Mesenchymal stem cell (in vitro differentiated cells and primary cell): ENCODE measurements at regions not wholly inside any gene's neighbourhood (a gene's known extent, or its start where the extent isn't known, plus 50 kb on each side); places are given as distances from the start of the nearest gene placed in this dataset.

ENCODE experiments used
- DNase-seq: peaks from one replicate; pipeline ENCODE4 v3.0.0-alpha.2; 2013
- H2AFZ ChIP-seq: one replicate; pipeline ENCODE4 v1.6.1; 2013; ENCODE audit warnings: low read depth, mild to moderate bottlenecking, control low read depth, inconsistent platforms, low read length, moderate library complexity
- H2AK5ac ChIP-seq: 2 replicates; pipeline ENCODE4 v1.6.1; 2013; ENCODE audit warnings: low read length, moderate library complexity, mild to moderate bottlenecking, inconsistent platforms; ENCODE audit not compliant: severe bottlenecking
- H2BK120ac ChIP-seq: one replicate; pipeline ENCODE4 v1.6.1; 2013; ENCODE audit warnings: low read depth, mild to moderate bottlenecking, inconsistent platforms, low read length, moderate library complexity
- H2BK12ac ChIP-seq, 2 experiments: one replicate each; pipeline ENCODE4 v1.6.1; 2013; ENCODE audit warnings: inconsistent platforms in 2 of 2, low read length in 2 of 2, mild to moderate bottlenecking in 2 of 2, moderate library complexity in 2 of 2, control low read depth in 1 of 2
- H2BK15ac ChIP-seq: one replicate; pipeline ENCODE4 v1.6.1; 2013; ENCODE audit warnings: mild to moderate bottlenecking, low read depth, inconsistent platforms; ENCODE audit not compliant: poor library complexity, severe bottlenecking
- H2BK5ac ChIP-seq: 2 replicates; pipeline ENCODE4 v1.6.1; 2013; ENCODE audit warnings: low read depth, mild to moderate bottlenecking, low read length, control low read depth, inconsistent platforms; ENCODE audit not compliant: poor library complexity, severe bottlenecking
- H3K14ac ChIP-seq, 2 experiments: one replicate each; pipeline ENCODE4 v1.6.1; 2013; ENCODE audit warnings: inconsistent platforms in 2 of 2, low read length in 2 of 2, control low read depth in 1 of 2, mild to moderate bottlenecking in 1 of 2, moderate library complexity in 1 of 2
- H3K18ac ChIP-seq, 2 experiments: one replicate each; pipeline ENCODE4 v1.6.1; 2013; ENCODE audit warnings: inconsistent platforms in 2 of 2, low read length in 2 of 2, control low read depth in 1 of 2, low read depth in 1 of 2, mild to moderate bottlenecking in 1 of 2
- H3K23ac ChIP-seq, 2 experiments: one replicate each; pipeline ENCODE4 v1.6.1; 2013; ENCODE audit warnings: inconsistent platforms in 2 of 2, low read length in 2 of 2, mild to moderate bottlenecking in 2 of 2, moderate library complexity in 2 of 2, control low read depth in 1 of 2
- H3K27ac ChIP-seq: 2 replicates; pipeline ENCODE4 v1.5.1; 2013; ENCODE audit warnings: mild to moderate bottlenecking, moderate library complexity, low read length, control low read depth, inconsistent platforms; ENCODE audit not compliant: poor library complexity, severe bottlenecking
- H3K27me3 ChIP-seq, 2 experiments: 2 replicates each; pipeline versions ENCODE4 v1.6.1 to v1.7.0; 2013; ENCODE audit warnings: low read length in 2 of 2, mild to moderate bottlenecking in 2 of 2, moderate library complexity in 2 of 2, control low read depth in 1 of 2, inconsistent platforms in 1 of 2; ENCODE audit not compliant: control insufficient read depth in 1 of 2, insufficient read depth in 1 of 2
- H3K36me3 ChIP-seq, 2 experiments: 2 replicates each; pipeline versions ENCODE4 v1.6.1 to v1.7.0; 2013; ENCODE audit warnings: low read length in 2 of 2, control low read depth in 1 of 2, inconsistent platforms in 1 of 2, low read depth in 1 of 2, mild to moderate bottlenecking in 1 of 2; ENCODE audit not compliant: insufficient read depth in 2 of 2, control insufficient read depth in 1 of 2
- H3K4ac ChIP-seq, 2 experiments: one replicate each; pipeline ENCODE4 v1.6.1; 2013; ENCODE audit warnings: inconsistent platforms in 2 of 2, low read length in 2 of 2, mild to moderate bottlenecking in 2 of 2, moderate library complexity in 2 of 2, control low read depth in 1 of 2, low read depth in 1 of 2
- H3K4me1 ChIP-seq: 2 replicates; pipeline ENCODE4 v1.6.1; 2013; ENCODE audit warnings: low read depth, low read length, control low read depth; ENCODE audit not compliant: control insufficient read depth, insufficient read depth
- H3K4me2 ChIP-seq: 2 replicates; pipeline ENCODE4 v1.6.1; 2013; ENCODE audit warnings: low read length, mild to moderate bottlenecking, inconsistent platforms; ENCODE audit not compliant: poor library complexity, severe bottlenecking
- H3K4me3 ChIP-seq, 2 experiments: 2 replicates each; pipeline versions ENCODE4 v1.5.1 to v1.7.0; 2013; ENCODE audit warnings: low read length in 2 of 2, mild to moderate bottlenecking in 2 of 2, control low read depth in 1 of 2, low read depth in 1 of 2; ENCODE audit not compliant: insufficient read depth in 1 of 2
- H3K79me1 ChIP-seq: replicated peaks from 2 replicates; pipeline ENCODE4 v1.6.1; 2013; ENCODE audit warnings: mild to moderate bottlenecking, control low read depth, low read length, inconsistent platforms; ENCODE audit not compliant: poor library complexity, severe bottlenecking
- H3K9ac ChIP-seq: 2 replicates; pipeline ENCODE4 v1.7.0; 2013; ENCODE audit warnings: mild to moderate bottlenecking, low read length, moderate library complexity
- H3K9me3 ChIP-seq: 2 replicates; pipeline ENCODE4 v1.7.0; 2013; ENCODE audit warnings: mild to moderate bottlenecking, low read length; ENCODE audit not compliant: control insufficient read depth
- H4K8ac ChIP-seq: one replicate; pipeline ENCODE4 v1.6.1; 2013; ENCODE audit warnings: inconsistent platforms, mild to moderate bottlenecking, low read length, moderate library complexity
- H4K91ac ChIP-seq: one replicate; pipeline ENCODE4 v1.6.1; 2013; ENCODE audit warnings: mild to moderate bottlenecking, low read length, inconsistent platforms
- WGBS: methylation state at CpG from one replicate; pipeline ENCODE4 v1.1.7; 2013; ENCODE audit warnings: mixed read lengths; 5-methylcytosine and 5-hydroxymethylcytosine counted together

DNA sequence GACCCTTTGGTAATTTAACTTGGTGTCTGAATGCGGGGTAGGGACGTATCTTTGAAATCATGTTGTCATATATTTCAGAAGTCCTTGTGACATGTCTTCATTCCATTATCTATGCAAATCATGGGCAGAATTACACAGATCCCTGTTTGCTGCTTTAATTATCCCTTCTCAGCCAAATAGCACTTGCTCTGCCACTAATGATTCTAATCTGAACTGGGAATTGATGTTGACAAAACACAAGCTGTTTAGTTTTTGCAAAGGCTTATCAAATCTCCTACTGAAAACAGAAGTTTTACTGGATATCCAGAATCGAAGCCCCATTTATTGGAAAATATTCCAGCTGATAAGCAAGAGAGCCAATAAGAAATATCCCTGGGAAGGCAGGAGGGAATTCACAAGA lies 205.9 kb upstream of the COX10 start:
- no peak for DNase-seq
- Histone ChIP-seq H3K27me3 (no peaks in the 10 kb centered on the region), H3K23ac (no peak overlapping the region), H2AFZ (no peak overlapping the region), H2BK15ac (no peak overlapping the region), H2BK5ac (no peak overlapping the region), H3K4me3 (no peak overlapping the region), H3K4me1 (no peaks in the 10 kb centered on the region), H3K18ac (no peak overlapping the region), H2AK5ac (no peak overlapping the region), H3K9ac (no peak overlapping the region), H3K14ac (no peak overlapping the region), H4K91ac (no peak overlapping the region), H3K9me3 (peaks cover 4% of the 10 kb centered on the region), H3K4me2 (no peak overlapping the region), H2BK120ac (no peak overlapping the region), H4K8ac (no peak overlapping the region), H2BK12ac (no peak overlapping the region), H3K4ac (no peak overlapping the region), H3K36me3 (no peaks in the 10 kb centered on the region), H3K79me1 (no peaks in the 10 kb centered on the region), H3K27ac (no peak overlapping the region)
- WGBS = 86% methylated on average over 2 of the region's 3 CpGs

GRCh38 chr17:13864521-13864920 lies 204.8 kb upstream of the COX10 start:
- Histone ChIP-seq H3K23ac (no peak overlapping the region), H4K8ac (no peak overlapping the region), H2BK5ac (no peak overlapping the region), H3K27me3 (no peaks in the 10 kb centered on the region), H3K27ac (no peak overlapping the region), H2AFZ (no peak overlapping the region), H3K14ac (no peak overlapping the region), H2BK120ac (no peak overlapping the region), H2BK15ac (no peak overlapping the region), H2AK5ac (no peak overlapping the region), H3K36me3 (no peaks in the 10 kb centered on the region), H3K4me2 (no peak overlapping the region), H3K18ac (no peak overlapping the region), H3K9me3 (peaks cover 4% of the 10 kb centered on the region), H2BK12ac (no peak overlapping the region), H3K4me1 (no peaks in the 10 kb centered on the region), H3K4me3 (no peak overlapping the region), H3K79me1 (no peaks in the 10 kb centered on the region), H3K4ac (no peak overlapping the region), H3K9ac (no peak overlapping the region), H4K91ac (no peak overlapping the region)
- peak; percentile 41 for DNase-seq
- WGBS = 73% methylated on average over 3 of the region's 3 CpGs

GRCh38 chr17:13865650-13866049 lies 203.7 kb upstream of the COX10 start:
- H2BK15ac ChIP-seq = no peak overlapping the region
- H3K18ac ChIP-seq = no peak overlapping the region
- no peak overlapping the region for H3K23ac ChIP-seq
- H4K91ac ChIP-seq = no peak overlapping the region
- H3K79me1 ChIP-seq = no peaks in the 10 kb centered on the region
- H3K9ac ChIP-seq = no peak overlapping the region
- no peak overlapping the region for H3K14ac ChIP-seq
- no peak overlapping the region for H2BK12ac ChIP-seq
- no peak overlapping the region for H2BK5ac ChIP-seq
- H3K4me3 ChIP-seq = no peak overlapping the region
- H2AFZ ChIP-seq = no peak overlapping the region
- no peaks in the 10 kb centered on the region for H3K27me3 ChIP-seq
- H2BK120ac ChIP-seq = no peak overlapping the region
- H3K36me3 ChIP-seq = no peaks in the 10 kb centered on the region
- peaks cover 4% of the 10 kb centered on the region for H3K9me3 ChIP-seq
- WGBS = 55% methylated on average over 1 of the region's 2 CpGs
- no peak overlapping the region for H3K27ac ChIP-seq
- no peaks in the 10 kb centered on the region for H3K4me1 ChIP-seq
- H2AK5ac ChIP-seq = no peak overlapping the region
- H3K4me2 ChIP-seq = no peak overlapping the region
- no peak overlapping the region for H3K4ac ChIP-seq
- H4K8ac ChIP-seq = no peak overlapping the region
- no peak for DNase-seq

DNA sequence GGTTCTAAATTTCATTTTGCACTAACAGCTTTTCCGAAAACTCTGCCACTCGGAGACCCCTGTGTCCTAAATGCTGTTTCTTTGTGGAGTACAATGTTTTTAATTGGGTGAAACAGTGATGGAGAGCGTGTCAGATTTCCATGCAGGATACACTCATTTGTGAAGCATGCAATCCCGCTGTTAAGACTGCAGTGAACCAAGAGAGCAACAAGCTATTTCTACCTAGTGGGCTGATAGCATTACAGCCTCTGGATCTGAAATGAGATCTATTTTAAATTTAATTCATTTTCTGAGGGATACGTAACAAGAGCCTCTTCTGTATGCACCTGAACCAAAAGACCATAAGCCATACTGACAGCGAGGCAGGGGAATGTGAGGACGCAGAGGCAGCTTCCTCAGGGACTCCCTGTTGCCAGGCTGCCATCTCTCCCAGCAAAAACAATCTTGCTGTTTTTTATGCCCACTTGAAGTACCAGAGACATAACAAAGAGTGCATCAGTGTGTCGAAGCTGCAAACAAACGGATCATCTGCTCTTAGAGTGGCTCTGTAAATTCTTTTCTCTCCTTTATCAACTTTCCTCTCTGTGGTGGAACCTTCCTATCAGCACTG lies 199.9 kb upstream of the COX10 start:
- no peaks in the 10 kb centered on the region for H3K4me1 ChIP-seq
- no peak overlapping the region for H3K4me2 ChIP-seq
- H3K23ac ChIP-seq = no peak overlapping the region
- H3K27me3 ChIP-seq = no peaks in the 10 kb centered on the region
- no peak overlapping the region for H3K18ac ChIP-seq
- H2BK5ac ChIP-seq = no peak overlapping the region
- no peak overlapping the region for H2BK15ac ChIP-seq
- no peak overlapping the region for H2BK120ac ChIP-seq
- H2AFZ ChIP-seq = no peak overlapping the region
- H3K14ac ChIP-seq = no peak overlapping the region
- no peak overlapping the region for H4K91ac ChIP-seq
- no peak overlapping the region for H3K9ac ChIP-seq
- no peak for DNase-seq
- no peak overlapping the region for H3K4me3 ChIP-seq
- no peak overlapping the region for H3K27ac ChIP-seq
- no peak overlapping the region for H2AK5ac ChIP-seq
- no peaks in the 10 kb centered on the region for H3K79me1 ChIP-seq
- peaks cover 4% of the 10 kb centered on the region for H3K9me3 ChIP-seq
- no peak overlapping the region for H3K4ac ChIP-seq
- H2BK12ac ChIP-seq = no peak overlapping the region
- WGBS = 85% methylated on average over 9 of the region's 9 CpGs
- no peaks in the 10 kb centered on the region for H3K36me3 ChIP-seq
- no peak overlapping the region for H4K8ac ChIP-seq
